Skin epidermis (tissue), 12 donors: ENCODE measurements at regions not wholly inside any gene's neighbourhood (a gene's known extent, or its start where the extent isn't known, plus 50 kb on each side); places are given as distances from the start of the nearest gene placed in this dataset.
"Not testable (repeated sequence)": the region's sequence is repeated elsewhere in the genome, so short reads cannot be mapped to it uniquely, and the experiment has no call there.

ENCODE experiments used
- H3K27ac ChIP-seq, 21 experiments: fragments of 200-600 bp; sonication (generic) in 11 of 21; one replicate each; pipeline ENCODE4 v1.5.0; 2020; ENCODE audit warnings: mild to moderate bottlenecking in 3 of 21, inconsistent platforms in 2 of 21, moderate library complexity in 2 of 21
- H3K4me3 ChIP-seq, 7 experiments: fragments of 200-600 bp; sonication (generic) in 2 of 7; one replicate each; pipeline ENCODE4 v1.5.0; 2020; ENCODE audit warnings: inconsistent platforms in 2 of 7, mild to moderate bottlenecking in 2 of 7, moderate library complexity in 1 of 7

GRCh38 chr10:125415006-125415633 is 254.8 kb upstream of the CTBP2 start:
- Histone ChIP-seq H3K27ac (no peak overlapping the region), H3K4me3 (no peak overlapping the region)

GRCh38 chr10:125411724-125412123 is 251.4 kb upstream of the CTBP2 start:
- H3K27ac ChIP-seq, result no peak overlapping the region
- H3K4me3 ChIP-seq, result no peak overlapping the region

GRCh38 chr10:125409756-125410155 is 249.4 kb upstream of the CTBP2 start:
- Histone ChIP-seq H3K4me3 (no peak overlapping the region), H3K27ac (no peak overlapping the region)

GRCh38 chr10:125407557-125407956 is 247.2 kb upstream of the CTBP2 start:
- Histone ChIP-seq H3K4me3 (no peak overlapping the region), H3K27ac (peak overlapping the region in 1 of 21 experiments; percentile 22)

- peak overlapping the region in 1 of 21 experiments; percentile 22 for H3K27ac ChIP-seq
Observed at GRCh38 chr10:125407000-125407502, 246.7 kb upstream of the CTBP2 start.

GRCh38 chr10:125404902-125405301 is 244.5 kb upstream of the CTBP2 start:
- H3K4me3 ChIP-seq, H3K27ac ChIP-seq: not testable (repeated sequence)

More at GRCh38 chr10:125407000-125407502, 246.7 kb upstream of the CTBP2 start:
- H3K4me3 ChIP-seq, result no peak overlapping the region

- no peak overlapping the region for H3K4me3 ChIP-seq
Observed at GRCh38 chr10:125401462-125401861, 241.1 kb upstream of the CTBP2 start.

GRCh38 chr10:125399289-125399688 is 238.9 kb upstream of the CTBP2 start:
- no peak overlapping the region for H3K27ac ChIP-seq

More at GRCh38 chr10:125401462-125401861, 241.1 kb upstream of the CTBP2 start:
- no peak overlapping the region for H3K27ac ChIP-seq

GRCh38 chr10:125398270-125398669 is 237.9 kb upstream of the CTBP2 start:
- H3K27ac ChIP-seq, result no peak overlapping the region
- no peak overlapping the region for H3K4me3 ChIP-seq

More at GRCh38 chr10:125399289-125399688, 238.9 kb upstream of the CTBP2 start:
- H3K4me3 ChIP-seq, result no peak overlapping the region

GRCh38 chr10:125397608-125398007 is 237.2 kb upstream of the CTBP2 start:
- Histone ChIP-seq H3K27ac (no peak overlapping the region), H3K4me3 (no peak overlapping the region)

- H3K4me3 ChIP-seq, result no peak overlapping the region
- H3K27ac ChIP-seq, result no peak overlapping the region
Observed at GRCh38 chr10:125396676-125397075, 236.3 kb upstream of the CTBP2 start.

GRCh38 chr10:125392609-125393008 is 232.2 kb upstream of the CTBP2 start:
- no peak overlapping the region for H3K4me3 ChIP-seq
- H3K27ac ChIP-seq, result no peak overlapping the region

GRCh38 chr10:125392154-125392553 is 231.8 kb upstream of the CTBP2 start:
- H3K4me3 ChIP-seq, result no peak overlapping the region
- H3K27ac ChIP-seq, result no peak overlapping the region

GRCh38 chr10:125389648-125390047 is 229.3 kb upstream of the CTBP2 start:
- H3K27ac ChIP-seq, result no peak overlapping the region

GRCh38 chr10:125379592-125379991 is 219.2 kb upstream of the CTBP2 start:
- no peak overlapping the region for H3K27ac ChIP-seq
- no peak overlapping the region for H3K4me3 ChIP-seq

More at GRCh38 chr10:125389648-125390047, 229.3 kb upstream of the CTBP2 start:
- no peak overlapping the region for H3K4me3 ChIP-seq

- Histone ChIP-seq H3K4me3 (no peak overlapping the region), H3K27ac (no peak overlapping the region)
Observed at GRCh38 chr10:125377368-125377767, 217.0 kb upstream of the CTBP2 start.

GRCh38 chr10:125375210-125375609 is 214.8 kb upstream of the CTBP2 start:
- Histone ChIP-seq H3K27ac (no peak overlapping the region), H3K4me3 (no peak overlapping the region)

GRCh38 chr10:125373546-125373945 is 213.2 kb upstream of the CTBP2 start:
- Histone ChIP-seq H3K27ac (no peak overlapping the region), H3K4me3 (no peak overlapping the region)

GRCh38 chr10:125370578-125370977 is 210.2 kb upstream of the CTBP2 start:
- no peak overlapping the region for H3K27ac ChIP-seq
- H3K4me3 ChIP-seq, result no peak overlapping the region

GRCh38 chr10:125369382-125370326 is 209.3 kb upstream of the CTBP2 start:
- H3K27ac ChIP-seq, result peak overlapping the region in 1 of 21 experiments; percentile 33
- no peak overlapping the region for H3K4me3 ChIP-seq

GRCh38 chr10:125368146-125368545 is 207.8 kb upstream of the CTBP2 start:
- H3K4me3 ChIP-seq, result no peak overlapping the region
- H3K27ac ChIP-seq, result no peak overlapping the region
